Superior temporal gyrus (tissue), 1 donor: ENCODE measurements at regions not wholly inside any gene's neighbourhood (a gene's known extent, or its start where the extent isn't known, plus 50 kb on each side); places are given as distances from the start of the nearest gene placed in this dataset.

Source experiments
- DNase-seq: peaks from one replicate; pipeline ENCODE4 v3.0.0-alpha.2; 2016; ENCODE audit errors: extremely low spot score

DNA sequence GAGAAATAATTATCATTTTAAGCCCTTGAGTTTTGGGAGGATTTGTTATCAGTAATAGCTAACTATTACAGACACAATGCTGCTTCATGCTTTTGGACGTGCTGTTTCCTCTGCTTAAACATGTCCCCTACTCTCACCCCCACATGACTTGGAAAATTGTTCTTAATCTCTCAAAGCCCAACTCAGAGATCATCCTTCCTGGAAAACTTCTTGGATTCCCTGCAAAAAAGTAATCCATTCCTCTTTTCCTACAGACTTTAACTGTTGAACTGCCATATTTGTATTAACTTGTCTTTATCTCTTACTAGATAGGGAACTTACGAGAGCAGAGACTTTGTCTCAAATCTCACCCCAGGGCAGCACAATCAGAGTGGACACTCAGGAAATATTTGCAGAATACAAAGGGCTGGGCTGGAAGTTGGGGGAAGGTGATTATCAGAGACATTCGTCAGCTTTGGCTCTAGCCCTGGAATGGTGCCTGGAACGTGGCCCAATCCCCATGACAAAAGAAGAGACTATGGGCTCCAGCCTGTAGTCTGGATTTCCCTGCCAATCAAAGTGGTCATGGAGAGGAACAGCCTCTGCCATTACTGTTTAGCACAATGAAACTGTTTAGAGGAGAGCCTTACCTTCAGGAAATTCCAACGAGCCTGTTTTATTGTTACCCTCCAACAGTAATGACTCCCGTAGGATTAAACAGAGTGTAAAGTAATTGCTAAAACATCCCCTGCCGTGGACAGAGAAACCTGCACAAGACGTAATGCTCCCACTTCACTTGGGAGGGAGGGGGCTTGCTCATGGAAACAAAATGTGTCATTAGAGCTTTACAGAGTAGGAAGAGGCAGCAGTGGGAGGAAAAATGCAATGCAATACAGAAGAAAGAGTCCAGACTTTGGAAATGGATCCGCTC lies 140.4 kb upstream of the AUTS2 start:
- DNase-seq, result no peak

DNA sequence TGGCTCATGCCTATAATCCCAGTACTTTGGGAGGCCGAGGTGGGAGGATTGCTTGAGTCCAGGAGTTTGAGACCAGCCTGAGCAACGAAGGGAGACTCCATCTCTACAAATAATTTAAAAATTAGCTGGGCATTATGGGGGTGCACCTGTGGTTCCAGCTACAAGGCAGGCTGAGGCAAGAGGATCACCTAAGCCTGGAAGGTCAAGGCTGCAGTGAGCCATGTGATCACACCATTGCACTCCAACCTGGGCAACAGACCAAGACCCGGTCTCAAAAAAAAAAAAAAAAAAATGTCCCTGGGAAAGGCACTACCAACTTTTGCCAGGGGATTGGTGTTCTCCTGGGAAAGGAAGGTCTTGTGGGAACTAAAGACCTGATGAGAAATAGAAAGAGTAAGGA lies 134.2 kb upstream of the AUTS2 start:
- DNase-seq, result no peak

DNA sequence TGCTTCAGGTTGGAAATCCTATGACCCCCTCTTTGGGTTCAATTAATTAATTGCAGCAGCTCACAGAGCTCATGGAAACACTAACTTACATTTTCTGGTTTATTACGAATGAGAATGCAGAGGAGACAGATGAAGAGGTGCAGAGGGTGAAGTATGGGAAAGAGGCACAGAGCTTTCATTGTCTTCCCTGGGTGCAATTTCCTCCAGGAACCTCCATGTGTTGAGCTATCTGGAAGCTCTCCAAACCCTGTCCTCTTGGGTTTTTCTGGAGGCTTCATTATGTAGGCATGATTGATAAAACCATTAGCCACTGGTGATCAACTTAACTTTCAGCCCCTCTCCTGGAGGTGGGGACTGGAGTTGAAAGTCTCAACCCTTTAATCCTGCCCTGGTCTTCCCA lies 133.0 kb upstream of the AUTS2 start:
- no peak for DNase-seq

DNA sequence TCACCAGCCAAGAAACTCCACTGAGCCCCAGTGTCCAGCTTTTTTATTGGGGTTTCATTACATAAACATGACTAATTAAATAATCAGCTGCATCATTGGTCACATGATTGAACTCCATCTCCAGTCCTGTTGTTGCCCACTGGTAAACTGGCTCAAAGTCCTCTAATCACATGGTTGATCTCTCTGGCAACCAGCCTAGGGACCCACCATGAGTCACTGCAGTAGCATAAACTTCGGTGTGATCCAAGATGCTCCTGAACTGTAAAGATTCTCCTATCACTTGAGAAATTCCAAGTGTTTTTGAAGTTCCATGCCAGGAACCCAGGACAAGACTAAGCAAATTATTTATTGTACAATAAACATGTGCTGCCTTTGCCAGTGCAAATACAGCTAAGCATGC lies 130.4 kb upstream of the AUTS2 start:
- DNase-seq, result no peak

DNA sequence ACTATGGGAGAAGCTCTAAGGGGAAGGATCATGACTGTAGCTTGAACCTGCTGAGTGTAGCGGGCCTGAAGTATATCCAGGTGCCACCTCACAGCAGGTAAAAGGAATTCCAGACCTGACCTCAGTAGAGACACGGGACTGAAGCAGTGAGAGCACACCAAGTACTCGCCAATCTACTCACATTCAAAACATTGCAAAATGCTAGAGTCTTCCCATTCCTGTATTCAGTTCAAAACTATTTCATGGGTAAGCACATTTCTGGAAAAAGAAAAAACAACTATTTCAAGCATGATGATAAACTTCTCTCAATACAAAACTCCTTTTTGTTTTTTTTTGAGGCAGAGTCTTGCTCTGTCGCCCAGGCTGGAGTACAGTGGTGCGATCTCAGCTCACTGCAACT lies 121.9 kb upstream of the AUTS2 start:
- DNase-seq, result no peak

DNA sequence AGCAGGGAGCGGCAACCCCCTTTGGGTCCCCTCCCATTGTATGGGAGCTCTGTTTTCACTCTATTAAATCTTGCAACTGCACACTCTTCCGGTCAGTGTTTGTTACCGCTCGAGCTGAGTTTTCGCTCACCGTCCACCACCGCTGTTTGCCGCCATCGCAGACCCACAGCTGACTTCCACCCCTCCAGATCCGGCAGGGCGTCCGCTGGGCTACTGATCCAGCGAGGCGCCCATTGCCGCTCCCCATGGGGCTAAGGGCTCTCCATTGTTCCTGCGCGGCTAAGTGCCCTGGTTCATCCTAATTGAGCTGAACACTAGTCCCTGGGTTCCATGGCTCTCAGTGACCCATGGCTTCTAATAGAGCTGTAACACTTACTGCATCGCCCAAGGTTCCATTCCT lies 115.6 kb upstream of the AUTS2 start:
- DNase-seq, result no peak

DNA sequence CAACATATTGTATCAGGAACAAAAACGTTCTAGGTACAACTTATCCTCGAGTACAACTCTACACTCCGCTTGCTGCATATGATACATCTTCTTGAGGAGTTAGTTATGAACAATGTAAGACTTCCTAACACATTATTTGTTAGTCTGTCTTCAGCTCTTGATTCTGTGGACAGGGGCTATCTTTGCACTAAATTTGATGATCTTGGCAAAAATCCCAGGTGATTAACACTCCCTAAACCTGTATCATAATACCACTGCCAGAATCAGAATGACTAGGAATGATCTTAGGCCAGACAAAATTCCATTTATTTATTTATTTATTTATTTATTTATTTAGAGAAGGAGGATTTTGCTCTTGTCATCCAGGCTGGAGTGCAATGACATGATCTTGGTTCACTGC lies 108.7 kb upstream of the AUTS2 start:
- DNase-seq, result no peak

DNA sequence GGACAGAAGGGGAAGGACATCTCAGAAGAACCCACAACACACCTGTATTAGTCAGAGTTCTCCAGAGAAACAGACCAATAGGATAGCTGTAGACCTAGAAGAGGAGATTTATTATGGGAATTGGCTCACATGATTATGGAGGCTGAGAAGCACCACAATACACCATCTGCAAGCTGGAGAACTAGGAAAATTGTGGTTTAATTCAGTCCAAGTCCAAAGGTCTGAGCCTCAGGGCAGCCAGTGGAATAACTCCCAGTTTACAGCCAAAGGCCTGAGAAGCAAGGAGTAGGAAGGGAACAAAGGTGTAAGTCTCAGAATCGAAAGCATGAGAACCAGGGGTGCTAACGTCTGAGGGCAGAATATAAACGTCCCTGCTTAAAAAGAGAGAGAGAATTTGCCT lies 99.6 kb upstream of the AUTS2 start:
- DNase-seq, result no peak

DNA sequence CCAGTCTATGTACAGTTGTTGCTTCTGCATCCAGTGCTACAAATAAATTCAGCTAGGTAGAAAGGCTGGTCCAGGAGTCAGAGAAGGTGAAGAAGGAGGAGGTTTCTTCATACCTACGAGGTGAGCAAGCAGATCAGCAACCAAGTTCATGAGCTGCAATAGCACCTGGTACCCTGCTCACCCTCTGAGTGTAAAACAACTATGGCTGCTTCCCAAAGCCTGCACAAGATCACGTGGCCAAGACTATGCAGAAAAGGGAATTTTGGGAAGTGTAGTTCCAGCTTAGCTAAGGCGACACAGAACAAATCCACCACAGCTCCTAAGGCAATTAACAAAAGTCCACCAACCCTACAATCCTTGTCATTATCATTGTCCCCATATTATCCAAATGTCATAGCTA lies 95.9 kb upstream of the AUTS2 start:
- DNase-seq, result peak; percentile 31

DNA sequence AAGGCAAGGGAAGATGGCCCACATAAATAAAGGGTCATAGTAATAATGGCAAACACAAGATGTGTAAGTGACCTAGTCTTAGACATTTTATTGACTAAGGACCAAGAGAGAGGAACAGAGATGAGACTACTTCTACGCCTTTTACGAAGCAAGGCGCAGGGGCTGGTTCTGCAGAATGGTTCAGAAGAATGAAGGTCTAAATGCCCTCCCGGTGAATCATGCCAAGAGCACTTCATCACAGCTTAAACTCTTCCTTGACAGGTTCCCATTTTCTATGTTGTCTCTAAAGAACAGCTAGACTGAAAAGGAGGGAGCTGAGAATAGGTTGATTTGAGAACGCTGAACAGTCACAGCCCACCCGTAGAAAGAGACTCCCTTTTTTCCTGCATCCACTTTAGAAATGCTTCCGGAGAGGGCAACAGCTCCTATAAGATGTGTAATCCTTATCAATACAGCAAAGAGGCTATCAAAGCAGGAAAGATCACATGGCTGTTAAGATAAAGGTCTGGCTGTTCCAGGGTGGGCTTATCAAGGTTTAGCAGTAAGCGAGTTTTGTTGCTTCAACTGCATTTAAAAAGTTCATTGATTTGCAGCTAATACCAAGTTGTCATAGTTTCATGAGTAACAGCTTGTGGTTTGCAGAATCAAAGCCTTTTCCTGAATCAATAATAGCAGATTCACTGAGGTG lies 93.4 kb upstream of the AUTS2 start:
- DNase-seq, result no peak

DNA sequence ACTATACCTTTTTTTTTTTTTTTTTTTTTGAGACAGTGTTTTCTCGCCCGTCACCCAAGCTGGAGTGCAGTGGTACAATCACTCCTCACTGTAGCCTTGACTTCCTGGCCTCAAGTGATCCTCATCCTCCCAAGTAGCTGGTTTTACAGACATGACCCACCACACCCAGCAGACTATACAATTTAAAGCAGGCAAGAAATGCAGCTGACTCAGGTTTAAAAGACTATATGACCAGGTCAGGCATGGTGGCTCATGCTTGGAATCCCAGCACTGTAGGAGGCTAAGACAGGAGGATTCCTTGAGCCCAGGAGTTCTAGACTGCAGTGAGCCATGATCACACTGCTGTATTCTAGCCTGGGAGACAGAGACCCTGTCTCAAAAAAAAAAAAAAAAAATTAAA lies 89.5 kb upstream of the AUTS2 start:
- no peak for DNase-seq

DNA sequence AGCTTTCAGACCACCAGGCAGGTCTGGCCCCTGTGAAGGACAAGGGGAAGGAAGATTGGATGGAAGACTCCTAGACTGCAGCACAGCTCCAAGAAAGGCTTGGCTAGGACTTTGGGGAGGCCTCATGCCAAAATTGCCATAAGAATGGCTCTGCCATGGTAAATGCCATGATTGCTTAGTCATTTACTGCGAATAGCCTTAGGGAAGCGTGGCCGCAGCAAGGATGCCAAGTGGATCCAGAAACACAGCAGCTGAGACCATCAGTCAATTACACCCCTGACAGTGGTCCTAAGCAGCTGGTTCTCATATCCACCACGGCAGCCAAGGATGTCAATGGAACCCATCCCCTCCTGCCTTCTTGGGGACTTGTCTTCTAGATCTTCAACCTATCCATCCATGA lies 88.2 kb upstream of the AUTS2 start:
- DNase-seq, result no peak

DNA sequence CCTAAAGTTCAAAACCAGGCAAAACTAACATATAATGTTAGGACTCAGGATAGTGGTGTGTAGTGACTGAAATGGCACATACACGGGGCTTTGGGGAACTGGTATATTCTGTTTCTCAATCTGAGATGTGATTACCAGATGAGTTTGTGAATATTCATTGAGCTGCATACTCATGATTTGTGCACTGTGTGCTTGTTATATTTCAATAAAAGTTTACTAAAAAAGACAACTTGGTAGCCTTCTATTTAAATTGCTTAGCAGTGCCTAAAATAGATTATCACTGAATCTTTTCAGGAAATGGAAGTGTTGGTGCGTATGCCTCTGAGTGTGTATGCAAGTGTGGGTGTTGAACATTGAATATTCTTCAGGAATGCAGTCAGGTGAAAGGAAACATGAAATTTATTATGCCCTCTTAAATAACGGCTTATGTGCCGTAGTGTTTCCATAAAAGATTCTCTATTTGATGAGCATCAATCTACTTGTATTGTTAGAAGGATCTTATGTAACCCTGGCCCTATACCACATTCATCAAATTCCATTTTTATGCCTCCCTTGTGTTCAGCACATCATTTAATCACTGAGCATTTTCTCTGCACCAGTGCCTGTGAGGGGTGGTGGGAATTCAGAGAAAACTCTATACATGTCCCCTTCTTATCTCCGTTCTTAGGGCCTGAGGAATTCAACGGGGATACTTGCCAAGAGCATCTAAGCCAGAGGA lies 82.6 kb upstream of the AUTS2 start:
- DNase-seq, result peak; percentile 52

DNA sequence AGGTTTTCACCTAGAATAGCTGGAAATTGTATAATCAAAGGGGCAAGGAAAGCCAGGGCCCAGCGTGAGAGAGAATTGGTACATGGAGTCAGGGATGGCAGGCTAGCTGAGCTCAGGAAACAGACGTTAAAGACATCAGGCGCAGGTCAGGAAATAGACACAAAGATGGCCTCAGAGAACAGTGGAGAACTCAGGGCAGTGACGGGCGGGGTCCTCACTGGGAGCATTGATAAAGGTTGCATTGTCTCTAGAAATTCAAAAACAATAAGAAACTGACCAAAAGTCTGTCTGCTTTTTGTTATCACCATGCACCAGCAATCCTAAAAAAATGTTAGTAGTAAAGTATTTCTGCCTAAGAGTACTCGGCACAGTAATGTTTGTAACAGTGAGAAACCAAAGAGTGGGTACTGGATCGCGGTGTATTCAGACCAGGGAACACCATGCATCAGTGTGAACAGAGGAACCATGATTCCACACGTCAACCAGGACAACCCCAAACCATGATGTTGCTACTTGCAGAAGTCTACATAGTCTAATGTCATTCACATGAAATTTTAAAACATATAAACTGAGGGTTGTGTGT lies 81.9 kb upstream of the AUTS2 start:
- DNase-seq, result no peak

DNA sequence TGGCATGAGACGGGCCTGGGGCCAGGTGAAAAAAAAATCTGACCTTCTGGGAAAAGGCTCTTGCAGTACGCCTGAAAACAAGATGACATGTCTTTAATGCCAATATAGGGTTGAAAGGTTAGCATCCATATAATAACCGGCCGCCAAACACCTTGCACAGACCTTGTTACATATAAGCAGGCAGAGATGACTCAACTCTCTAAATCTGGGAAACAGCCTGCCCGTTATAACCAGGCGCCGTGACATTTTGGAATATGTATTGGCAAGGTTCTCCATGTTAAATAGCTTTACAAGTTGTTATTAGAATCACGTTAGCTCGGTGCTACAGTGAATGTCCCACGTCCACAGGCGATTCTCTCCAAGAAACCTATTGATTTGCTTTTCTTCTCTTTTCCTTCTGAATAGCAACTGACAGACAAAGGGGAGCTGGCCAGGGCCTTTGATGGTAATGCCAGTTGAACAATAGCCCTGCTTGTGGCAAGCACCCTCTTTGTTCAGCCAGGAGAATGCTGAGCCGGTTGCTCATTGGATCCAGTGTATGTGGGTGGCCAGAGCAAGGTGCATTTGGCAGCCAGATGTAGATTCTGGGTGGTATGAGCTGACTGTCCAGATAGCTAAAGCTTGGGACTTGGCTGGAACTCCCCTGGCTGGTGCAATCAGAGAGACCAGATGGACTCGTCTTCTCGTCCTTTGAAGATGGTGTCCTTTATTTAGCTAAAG lies 80.1 kb upstream of the AUTS2 start:
- DNase-seq, result peak; percentile 69

DNA sequence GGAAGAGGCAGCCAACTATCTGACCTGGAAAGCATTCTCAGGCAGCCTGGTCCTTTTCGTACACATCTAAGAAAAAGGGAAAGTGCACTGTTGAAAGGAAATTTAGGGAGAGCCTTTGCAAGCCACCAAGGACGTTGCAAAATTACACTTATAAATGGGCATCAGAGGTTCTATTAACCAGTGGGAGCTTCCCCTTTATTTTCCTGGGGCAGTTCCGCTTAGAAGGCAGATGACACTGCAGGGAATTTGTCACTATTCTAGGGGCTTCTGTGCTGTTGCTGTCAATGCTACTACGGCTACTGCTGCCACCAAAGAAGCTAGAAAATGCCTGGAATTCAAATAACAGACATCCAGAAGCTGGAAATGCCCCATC lies 79.6 kb upstream of the AUTS2 start:
- DNase-seq, result no peak

DNA sequence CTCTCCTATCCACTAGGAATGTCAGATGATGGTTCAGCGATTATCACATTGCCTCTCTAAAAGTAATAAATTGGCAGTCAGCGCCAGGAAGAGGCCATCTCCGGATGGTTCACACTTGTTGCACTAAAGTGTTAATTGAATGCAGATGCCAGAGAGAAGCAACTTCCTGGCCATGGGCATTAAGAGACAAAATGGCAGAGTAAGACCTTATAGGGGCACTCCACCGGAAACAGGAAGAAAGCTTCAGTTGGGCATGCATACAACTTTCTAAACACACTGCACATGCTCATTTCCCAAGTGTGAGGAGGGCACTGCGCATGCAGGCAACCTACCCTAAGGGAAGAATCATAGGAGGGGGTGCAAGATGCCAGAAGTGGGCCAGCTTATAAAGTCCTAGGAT lies 71.7 kb upstream of the AUTS2 start:
- DNase-seq, result no peak

DNA sequence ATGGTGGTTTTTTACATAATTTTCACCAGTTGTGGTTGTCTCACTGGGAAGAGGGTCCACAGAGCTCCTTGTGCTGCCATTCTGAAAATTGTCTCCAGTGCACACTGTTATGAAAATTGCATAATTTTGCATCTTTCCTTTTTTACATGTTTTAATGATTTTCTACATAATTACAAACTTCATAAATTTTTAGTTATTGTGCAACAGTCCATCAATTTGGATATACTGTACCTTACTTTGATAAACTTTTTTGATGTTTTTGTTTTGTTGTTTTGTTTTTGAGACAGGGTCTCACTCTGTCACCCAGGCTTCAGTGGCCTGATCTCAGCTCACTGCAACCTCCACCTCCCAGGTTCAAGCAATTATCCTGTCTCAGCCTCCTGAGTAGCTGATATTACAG lies 70.6 kb upstream of the AUTS2 start:
- DNase-seq, result no peak

DNA sequence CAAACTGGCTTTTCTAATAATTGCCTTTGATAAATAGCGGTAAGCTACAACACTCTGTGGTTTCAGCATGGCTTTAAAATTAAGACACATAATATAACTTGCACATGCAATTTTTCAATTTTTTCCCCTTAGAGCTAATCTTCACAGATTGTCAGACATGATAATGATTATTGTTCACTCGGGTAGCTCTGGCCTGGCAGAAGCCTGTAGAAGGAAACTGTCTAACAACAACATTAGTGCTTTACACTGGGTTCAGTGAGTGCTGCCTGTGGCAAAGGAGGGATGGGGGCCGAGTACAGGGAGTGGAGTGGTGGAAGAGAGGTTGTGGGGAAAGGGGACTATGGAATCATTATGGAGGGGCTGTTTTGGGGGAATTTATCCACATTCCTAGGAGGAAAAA lies 67.2 kb upstream of the AUTS2 start:
- no peak for DNase-seq

DNA sequence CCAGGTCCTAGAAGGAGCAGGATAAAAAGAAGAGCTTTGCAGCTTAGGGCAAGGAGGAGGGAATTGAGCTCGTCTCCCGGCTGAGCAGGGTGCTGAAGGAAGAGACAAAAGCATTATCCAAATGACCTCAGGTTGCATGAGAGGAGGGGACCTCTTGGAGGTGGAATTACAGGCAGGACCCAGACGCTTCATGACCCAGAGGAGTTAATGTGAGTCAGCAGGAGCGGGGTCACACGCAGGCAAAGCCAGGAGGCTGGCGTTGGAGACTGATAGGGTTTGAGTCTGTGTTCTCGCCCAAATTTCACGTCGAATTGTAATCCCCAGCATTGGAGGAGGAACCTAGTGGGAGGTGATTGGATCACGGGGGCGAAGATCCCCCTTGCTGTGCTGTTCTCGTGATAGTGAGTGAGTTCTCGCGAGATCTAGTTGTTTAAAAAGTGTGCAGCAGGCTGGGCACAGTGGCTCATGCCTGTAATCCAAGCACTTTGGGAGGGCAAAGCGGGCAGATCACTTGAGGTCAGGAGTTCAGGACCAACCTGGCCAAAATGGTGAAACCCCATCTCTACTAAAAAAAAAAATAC lies 63.7 kb upstream of the AUTS2 start:
- no peak for DNase-seq

DNA sequence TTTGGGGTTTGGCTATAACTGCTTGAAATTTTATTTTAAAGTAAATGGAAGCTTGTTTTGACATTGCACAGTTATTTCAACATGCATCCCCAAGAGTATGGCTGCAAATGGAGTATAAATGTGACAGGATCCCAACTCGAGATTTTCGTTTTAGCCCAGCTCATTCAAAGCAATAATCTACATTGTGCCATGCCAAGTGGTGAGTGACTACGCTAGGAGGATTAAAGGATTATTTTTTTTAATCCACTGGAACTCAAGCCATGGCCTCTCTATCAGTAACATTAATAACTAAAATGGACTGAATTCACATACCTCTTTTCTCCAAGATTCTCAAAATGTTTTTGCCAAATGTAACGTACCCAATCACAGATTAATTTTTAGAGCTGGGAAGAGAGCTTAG lies 60.6 kb upstream of the AUTS2 start:
- DNase-seq, result no peak
